Muscle layer of duodenum (tissue), 2 donors: ENCODE measurements at regions not wholly inside any gene's neighbourhood (a gene's known extent, or its start where the extent isn't known, plus 50 kb on each side); places are given as distances from the start of the nearest gene placed in this dataset.
A peak's percentile ranks its signal among the peaks of the same experiment; 100 is the strongest.
"Not testable (repeated sequence)": the region's sequence is repeated elsewhere in the genome, so short reads cannot be mapped to it uniquely, and the experiment has no call there.

Experiments used
- H3K27ac ChIP-seq: one replicate; pipeline ENCODE4 v1.7.0; 2013; ENCODE audit warnings: mild to moderate bottlenecking, low read length
- H3K27me3 ChIP-seq: one replicate; pipeline ENCODE4 v1.7.0; 2013; ENCODE audit warnings: low read depth, mild to moderate bottlenecking, control low read depth, low read length
- H3K36me3 ChIP-seq, 2 donors: one replicate each; pipeline ENCODE4 v1.7.0; 2013; ENCODE audit warnings: low read length in 2 of 2, control low read depth in 1 of 2, mild to moderate bottlenecking in 1 of 2; ENCODE audit not compliant: insufficient read depth in 2 of 2, control insufficient read depth in 1 of 2
- H3K4me1 ChIP-seq, 2 donors: one replicate each; pipeline ENCODE4 v1.7.0; 2013; ENCODE audit warnings: low read length in 2 of 2, mild to moderate bottlenecking in 2 of 2, control low read depth in 1 of 2, moderate library complexity in 1 of 2; ENCODE audit not compliant: insufficient read depth in 2 of 2, control insufficient read depth in 1 of 2
- H3K4me3 ChIP-seq, 2 donors: one replicate each; pipeline ENCODE4 v1.7.0; 2013; ENCODE audit warnings: low read length in 2 of 2, low read depth in 1 of 2, mild to moderate bottlenecking in 1 of 2
- H3K9me3 ChIP-seq, 2 donors: one replicate each; pipeline ENCODE4 v1.7.0; 2013; ENCODE audit warnings: low read length in 2 of 2, control low read depth in 1 of 2, mild to moderate bottlenecking in 1 of 2; ENCODE audit not compliant: control insufficient read depth in 1 of 2
- donor health status: healthy.

DNA sequence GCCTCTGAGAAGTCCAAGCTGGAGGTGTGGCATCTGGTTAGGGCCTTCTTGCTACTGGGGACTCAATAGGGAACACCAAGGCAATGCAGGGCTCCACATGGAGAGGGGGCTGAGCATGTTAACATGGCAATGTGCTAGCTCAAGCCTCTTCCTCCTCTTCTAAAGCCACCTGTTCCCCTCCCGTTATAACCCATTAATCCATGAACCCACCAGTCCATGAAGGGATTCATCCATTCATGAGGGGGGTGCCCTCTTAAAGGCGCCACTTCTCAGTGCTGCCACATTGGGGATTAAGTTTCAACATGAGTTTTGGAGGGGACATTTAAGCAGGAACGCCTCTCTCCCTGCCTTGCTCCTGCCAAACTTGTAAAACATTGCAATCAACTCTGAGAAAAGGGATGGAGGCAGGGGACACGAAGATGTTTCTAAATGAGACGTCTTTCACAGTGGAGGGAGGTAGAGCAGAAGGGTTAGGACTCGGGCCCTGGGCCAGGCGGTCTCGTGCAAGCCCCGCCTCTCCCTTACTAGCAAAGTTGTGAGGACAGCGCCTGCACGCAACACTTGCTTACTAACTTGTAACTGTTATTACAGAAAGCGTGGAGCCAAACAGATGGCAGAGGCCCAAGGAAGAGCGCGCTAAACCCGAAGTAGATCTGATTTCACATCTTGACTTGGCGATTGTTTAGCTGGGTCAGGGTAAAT, 118.2 kb upstream of the ZNF516 start:
- H3K27ac ChIP-seq = no peak overlapping the region
- no peaks in the 10 kb centered on the region for H3K9me3 ChIP-seq
- H3K27me3 ChIP-seq = no peaks in the 10 kb centered on the region
- H3K4me3 ChIP-seq = no peak overlapping the region
- H3K36me3 ChIP-seq = no peaks in the 10 kb centered on the region
- H3K4me1 ChIP-seq = no peaks in the 10 kb centered on the region

DNA sequence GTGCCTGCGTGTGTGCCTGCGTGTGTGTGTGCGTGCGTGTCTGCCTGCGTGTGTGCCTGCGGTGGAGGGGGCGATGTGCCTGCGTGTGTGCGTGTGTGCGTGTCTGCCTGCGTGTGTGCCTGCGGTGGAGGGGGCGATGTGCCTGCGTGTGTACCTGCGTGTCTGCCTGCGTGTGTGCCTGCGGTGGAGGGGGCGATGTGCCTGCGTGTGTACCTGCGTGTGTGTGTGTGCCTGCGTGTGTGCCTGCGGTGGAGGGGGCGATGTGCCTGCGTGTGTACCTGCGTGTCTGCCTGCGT, 116.7 kb upstream of the ZNF516 start:
- H3K9me3 ChIP-seq, H3K27me3 ChIP-seq, H3K36me3 ChIP-seq, H3K4me1 ChIP-seq, H3K27ac ChIP-seq, H3K4me3 ChIP-seq: not testable (repeated sequence)

DNA sequence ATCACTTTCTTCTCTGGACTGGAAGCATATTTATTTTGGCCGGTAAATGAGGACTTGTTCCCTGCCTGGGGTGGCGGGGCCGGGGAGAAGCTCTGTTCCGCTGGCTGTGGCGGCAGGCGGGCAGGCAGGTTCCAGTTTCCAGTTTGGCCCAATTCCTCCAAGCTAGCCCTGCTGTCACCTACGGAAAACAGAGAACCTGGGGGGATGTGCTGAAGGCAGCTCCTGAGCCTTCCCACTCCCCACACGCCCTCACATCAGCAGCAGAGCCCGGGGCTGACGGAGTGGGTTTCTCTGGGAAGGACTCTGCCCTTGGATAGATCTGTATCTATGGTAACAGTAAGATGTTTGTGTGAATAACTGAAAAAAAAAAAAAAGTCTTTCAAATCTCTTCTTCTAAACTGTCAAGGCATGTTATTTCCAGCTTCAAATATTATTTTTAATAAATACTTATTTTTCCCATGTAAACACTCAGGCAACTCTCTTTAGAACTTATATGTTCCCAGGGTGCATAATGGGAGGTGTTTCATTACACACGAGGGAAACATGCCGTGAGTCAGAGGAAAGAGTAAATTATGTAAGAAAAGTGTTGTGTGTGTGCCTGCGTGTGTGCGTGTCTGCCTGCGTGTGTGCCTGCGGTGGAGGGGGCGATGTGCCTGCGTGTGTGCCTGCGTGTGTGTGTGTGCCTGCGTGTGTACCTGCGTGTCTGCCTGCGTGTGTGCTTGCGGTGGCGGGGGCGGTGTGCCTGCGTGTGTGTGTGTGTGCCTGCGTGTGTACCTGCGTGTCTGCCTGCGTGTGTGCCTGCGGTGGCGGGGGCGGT, 116.1 kb upstream of the ZNF516 start:
- no peaks in the 10 kb centered on the region for H3K36me3 ChIP-seq
- peak overlapping the region in 1 of 2 donors; percentile 49 for H3K4me3 ChIP-seq
- no peaks in the 10 kb centered on the region for H3K27me3 ChIP-seq
- H3K27ac ChIP-seq = no peak overlapping the region
- no peaks in the 10 kb centered on the region for H3K9me3 ChIP-seq
- H3K4me1 ChIP-seq = no peaks in the 10 kb centered on the region

DNA sequence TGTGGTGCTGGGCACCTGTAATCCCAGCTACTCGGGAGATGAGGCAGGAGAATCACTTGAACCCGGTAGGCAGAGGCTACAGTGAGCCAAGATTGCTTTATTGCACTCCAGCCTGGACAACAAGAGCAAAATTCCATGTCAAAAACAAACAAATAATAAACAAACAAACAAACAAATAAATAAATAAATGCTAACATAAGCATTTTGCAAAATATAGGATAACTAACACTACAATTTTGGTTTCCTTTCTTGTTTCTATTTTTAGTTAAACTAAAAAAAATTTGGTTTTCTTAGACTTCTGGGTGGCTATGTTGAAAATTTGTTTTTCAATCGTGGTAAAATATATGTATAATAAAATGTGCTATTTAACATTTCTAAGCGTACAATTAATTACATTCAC, 115.0 kb upstream of the ZNF516 start:
- H3K4me1 ChIP-seq = no peaks in the 10 kb centered on the region
- no peaks in the 10 kb centered on the region for H3K9me3 ChIP-seq
- H3K36me3 ChIP-seq = no peaks in the 10 kb centered on the region
- no peaks in the 10 kb centered on the region for H3K27me3 ChIP-seq
- no peak overlapping the region for H3K27ac ChIP-seq
- H3K4me3 ChIP-seq = no peak overlapping the region

DNA sequence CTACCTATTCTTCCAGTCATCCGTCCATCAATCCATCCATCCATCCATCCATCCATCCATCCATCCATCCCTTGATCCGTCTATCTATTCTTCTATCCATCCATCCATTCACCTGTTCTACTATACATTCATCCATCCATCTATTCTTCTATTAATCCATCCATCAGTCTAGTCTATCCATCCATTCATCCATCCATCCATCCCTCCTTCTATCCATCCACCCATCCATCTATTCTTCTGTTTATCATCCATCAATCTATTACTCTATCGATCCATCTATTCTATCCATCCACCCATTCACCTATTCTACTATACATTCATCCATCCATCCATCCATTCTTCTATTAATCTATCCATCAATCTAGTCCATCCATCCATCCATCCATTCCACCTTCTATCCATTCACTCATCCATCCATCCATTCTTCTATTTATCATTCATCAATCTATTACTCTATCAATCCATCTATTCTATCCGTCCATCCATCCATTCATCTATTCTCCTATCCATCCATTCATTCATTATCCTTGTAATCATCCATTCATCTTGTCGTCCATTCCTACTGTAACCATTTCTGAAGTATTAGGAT, 110.4 kb upstream of the ZNF516 start:
- no peak overlapping the region for H3K27ac ChIP-seq
- no peaks in the 10 kb centered on the region for H3K36me3 ChIP-seq
- H3K9me3 ChIP-seq = no peaks in the 10 kb centered on the region
- no peak overlapping the region for H3K4me3 ChIP-seq
- H3K4me1 ChIP-seq = no peaks in the 10 kb centered on the region
- no peaks in the 10 kb centered on the region for H3K27me3 ChIP-seq

DNA sequence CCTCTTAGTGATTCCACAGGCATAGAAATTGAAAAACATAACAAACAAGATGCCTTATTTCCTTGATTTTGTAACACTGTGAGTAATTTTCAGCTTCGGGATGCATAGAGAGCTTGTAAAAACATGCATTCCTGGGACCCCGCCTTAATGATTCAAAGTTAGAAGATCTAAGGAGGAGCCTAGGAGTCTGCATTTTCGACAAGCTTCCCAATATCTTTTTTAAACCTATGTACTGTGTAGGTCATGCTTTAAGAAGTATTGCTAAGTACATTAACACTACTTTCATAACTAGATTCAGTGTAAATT, 109.8 kb upstream of the ZNF516 start:
- no peaks in the 10 kb centered on the region for H3K36me3 ChIP-seq
- H3K4me3 ChIP-seq = no peak overlapping the region
- H3K27ac ChIP-seq = no peak overlapping the region

DNA sequence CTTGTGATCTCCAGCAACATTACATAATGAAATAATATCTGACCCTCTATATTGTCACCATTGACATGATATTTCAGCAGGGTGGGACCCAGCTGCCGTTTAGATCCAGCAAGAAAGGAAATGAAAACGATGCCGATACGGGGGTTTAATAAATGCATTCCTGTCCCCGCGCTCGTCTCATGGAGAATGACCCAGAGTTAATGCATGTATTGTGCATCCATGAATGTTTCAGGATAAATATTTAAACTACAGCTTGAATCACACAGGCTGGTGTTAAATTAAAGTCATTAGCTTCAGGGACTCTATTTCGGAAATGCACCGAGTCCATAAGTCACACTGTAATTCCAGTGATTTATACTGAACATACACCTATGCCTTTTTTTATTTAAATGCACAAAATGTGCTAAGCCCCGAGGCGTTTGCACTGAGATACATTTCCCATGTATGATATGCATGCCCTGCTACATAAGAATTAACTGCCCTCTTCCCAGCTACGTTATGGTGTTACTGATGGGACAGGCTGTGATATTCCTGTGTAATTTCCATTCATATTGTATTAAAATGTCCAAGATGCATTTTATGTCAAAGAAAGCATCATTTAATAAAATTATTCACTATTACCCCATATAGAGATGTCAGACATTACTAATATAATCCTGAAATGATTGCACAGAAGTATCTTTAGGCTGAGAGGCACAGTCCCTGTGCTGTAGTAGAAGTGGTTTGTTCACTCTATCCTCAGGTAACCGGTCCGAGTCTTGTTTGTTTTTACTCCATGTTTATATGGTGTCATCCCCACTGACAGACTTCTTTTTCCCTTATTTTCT, 109.3 kb upstream of the ZNF516 start:
- Histone ChIP-seq H3K4me3 (no peak overlapping the region), H3K36me3 (no peaks in the 10 kb centered on the region)

More for the DNA sequence above, 109.8 kb upstream of the ZNF516 start:
- no peaks in the 10 kb centered on the region for H3K4me1 ChIP-seq
- no peaks in the 10 kb centered on the region for H3K9me3 ChIP-seq
- no peaks in the 10 kb centered on the region for H3K27me3 ChIP-seq

DNA sequence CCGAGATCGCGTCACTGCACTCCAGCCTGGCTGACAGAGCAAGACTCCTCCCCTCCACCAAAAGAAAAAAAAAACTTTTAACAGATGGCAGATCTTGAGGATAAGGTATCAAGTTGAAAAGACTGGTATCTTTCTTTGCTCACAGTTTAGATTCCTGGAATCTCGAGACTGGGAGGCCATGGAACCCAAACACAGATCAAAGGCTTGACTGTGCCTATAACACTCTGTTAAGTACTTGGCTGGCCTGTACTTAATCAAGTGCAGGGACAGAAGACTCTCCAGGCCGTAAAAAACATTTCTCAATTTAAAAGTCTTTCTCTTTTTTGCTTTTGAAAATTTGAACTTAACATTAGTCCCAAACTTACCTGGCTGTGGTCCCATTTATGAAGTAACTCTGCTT, 107.1 kb upstream of the ZNF516 start:
- Histone ChIP-seq H3K36me3 (no peaks in the 10 kb centered on the region), H3K4me1 (no peaks in the 10 kb centered on the region), H3K9me3 (no peaks in the 10 kb centered on the region), H3K27me3 (no peaks in the 10 kb centered on the region), H3K4me3 (no peak overlapping the region), H3K27ac (no peak overlapping the region)

More for the DNA sequence above, 109.3 kb upstream of the ZNF516 start:
- Histone ChIP-seq H3K27ac (no peak overlapping the region), H3K9me3 (no peaks in the 10 kb centered on the region), H3K4me1 (no peaks in the 10 kb centered on the region), H3K27me3 (no peaks in the 10 kb centered on the region)

DNA sequence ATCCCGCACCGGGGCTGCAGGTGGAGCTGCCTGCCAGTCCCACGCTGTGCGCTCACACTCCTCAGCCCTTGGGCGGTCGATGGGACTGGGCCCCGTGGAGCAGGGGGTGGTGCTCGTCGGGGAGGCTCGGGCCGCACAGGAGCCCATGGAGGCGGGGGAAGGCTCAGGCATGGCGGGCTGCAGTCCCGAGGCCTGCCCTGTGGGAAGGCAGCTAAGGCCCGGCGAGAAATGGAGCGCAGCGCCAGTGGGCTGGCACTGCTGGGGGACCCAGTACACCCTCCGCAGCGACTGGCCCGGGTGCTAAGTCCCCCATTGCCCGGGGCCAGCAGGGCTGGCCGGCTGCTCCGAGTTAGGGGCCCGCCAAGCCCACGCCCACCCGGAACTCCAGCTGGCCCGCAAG, 105.0 kb upstream of the ZNF516 start:
- not testable (repeated sequence) for H3K4me1 ChIP-seq, H3K27ac ChIP-seq, H3K9me3 ChIP-seq, H3K27me3 ChIP-seq, H3K36me3 ChIP-seq, H3K4me3 ChIP-seq

DNA sequence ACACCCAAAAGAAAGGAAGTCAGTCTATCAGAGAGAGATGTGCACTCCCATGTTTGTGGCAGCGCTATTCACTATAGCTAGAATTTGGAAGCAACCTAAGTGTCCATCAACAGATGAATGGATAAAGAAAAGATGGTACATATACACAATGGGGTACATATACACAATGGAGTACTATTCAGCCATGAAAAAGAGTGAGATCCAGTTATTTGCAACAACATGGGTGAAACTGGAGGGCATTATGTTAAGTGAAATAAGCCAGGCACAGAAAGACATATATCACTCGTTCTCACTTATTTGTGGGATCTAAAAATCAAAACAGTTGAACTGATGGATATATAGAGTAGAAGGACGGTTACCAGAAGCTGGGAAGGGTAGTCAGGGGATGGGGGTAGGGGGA, 99.9 kb upstream of the ZNF516 start:
- Histone ChIP-seq H3K27me3 (no peaks in the 10 kb centered on the region), H3K36me3 (no peaks in the 10 kb centered on the region), H3K4me3 (no peak overlapping the region), H3K4me1 (no peaks in the 10 kb centered on the region), H3K9me3 (no peaks in the 10 kb centered on the region), H3K27ac (no peak overlapping the region)

DNA sequence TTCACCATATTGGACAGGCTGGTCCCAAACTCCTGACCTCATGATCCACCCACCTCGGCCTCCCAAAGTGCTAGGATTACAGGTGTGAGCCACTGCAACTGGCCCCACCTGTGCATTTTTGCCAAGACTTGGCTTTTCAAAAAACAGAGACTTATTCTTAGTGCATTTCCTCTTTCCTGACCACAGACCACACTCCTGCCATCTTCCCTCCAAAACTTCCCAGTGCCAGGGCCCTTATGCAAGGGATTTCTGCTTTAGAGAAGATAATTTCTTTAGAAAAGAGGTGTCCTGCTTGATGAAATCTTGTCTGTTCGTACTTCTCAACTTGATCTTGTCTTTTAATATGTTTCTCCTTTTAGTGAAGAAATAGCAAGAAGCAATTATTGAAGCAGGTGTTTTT, 98.8 kb upstream of the ZNF516 start:
- Histone ChIP-seq H3K9me3 (no peaks in the 10 kb centered on the region), H3K36me3 (no peaks in the 10 kb centered on the region), H3K4me1 (no peaks in the 10 kb centered on the region), H3K4me3 (no peak overlapping the region), H3K27ac (no peak overlapping the region), H3K27me3 (no peaks in the 10 kb centered on the region)
